Kidney epithelial cell (primary cell): ENCODE measurements at regions not wholly inside any gene's neighbourhood (a gene's known extent, or its start where the extent isn't known, plus 50 kb on each side); places are given as distances from the start of the nearest gene placed in this dataset.
A peak's percentile ranks its signal among the peaks of the same experiment; 100 is the strongest.

ENCODE experiments used
- DNase-seq: peaks from one replicate; pipeline ENCODE4 v3.0.0-alpha.2; 2010; ENCODE audit warnings: low read depth
- H3K27me3 ChIP-seq: 2 replicates; pipeline ENCODE4 v1.6.0; 2011; ENCODE audit warnings: low read length; ENCODE audit not compliant: control insufficient read depth, insufficient read depth
- H3K36me3 ChIP-seq: 2 replicates; pipeline ENCODE4 v1.5.1; 2011; ENCODE audit warnings: low read length; ENCODE audit not compliant: control insufficient read depth, insufficient read depth
- H3K4me3 ChIP-seq: 2 replicates; pipeline ENCODE4 v1.5.1; 2011; ENCODE audit warnings: low read depth, mild to moderate bottlenecking, control low read depth, low read length
- CTCF ChIP-seq: IDR thresholded peaks from 2 replicates; pipeline ENCODE4 v1.5.1; 2011; ENCODE audit warnings: mild to moderate bottlenecking, moderate library complexity, low read length, control low read depth, inconsistent platforms; ENCODE audit not compliant: insufficient read depth, poor library complexity, severe bottlenecking

GRCh38 chr13:50309882-50310594, 294.8 kb downstream of the KCNRG start:
- TF ChIP-seq CTCF: no peak
- no peaks in the 10 kb centered on the region for H3K36me3 ChIP-seq
- H3K4me3 ChIP-seq: no peak overlapping the region
- H3K27me3 ChIP-seq: no peaks in the 10 kb centered on the region
- DNase-seq: no peak

DNA sequence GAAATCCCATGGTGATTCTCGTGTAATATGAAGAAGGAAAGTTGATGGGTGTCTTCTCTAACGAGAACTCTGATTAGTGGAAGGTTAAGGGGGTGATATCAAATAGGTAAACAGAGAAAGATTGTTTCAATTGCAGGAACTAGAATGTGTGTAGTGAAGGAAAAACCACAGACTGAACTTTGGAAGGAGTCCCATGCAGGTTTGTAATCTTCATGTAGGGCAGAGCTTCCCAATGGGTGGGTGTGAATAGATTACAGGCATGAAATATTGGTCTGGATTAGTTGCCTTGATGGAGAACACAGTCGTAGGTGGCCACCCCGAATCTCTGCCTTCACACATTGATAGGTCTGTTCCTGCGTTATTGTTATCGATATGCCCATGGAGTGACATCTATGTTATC, 295.5 kb downstream of the KCNRG start:
- Histone ChIP-seq H3K27me3 (no peaks in the 10 kb centered on the region), H3K4me3 (no peak overlapping the region), H3K36me3 (no peaks in the 10 kb centered on the region)
- no peak for DNase-seq
- no peak for TF ChIP-seq CTCF

- no peak for DNase-seq
- Histone ChIP-seq H3K4me3 (no peak overlapping the region), H3K27me3 (no peaks in the 10 kb centered on the region), H3K36me3 (no peaks in the 10 kb centered on the region)
- no peak for TF ChIP-seq CTCF
Observed at GRCh38 chr13:50318887-50319286, 303.6 kb downstream of the KCNRG start.

- H3K27me3 ChIP-seq: no peaks in the 10 kb centered on the region
- no peak for TF ChIP-seq CTCF
- no peak overlapping the region for H3K4me3 ChIP-seq
- H3K36me3 ChIP-seq: no peaks in the 10 kb centered on the region
- no peak for DNase-seq
Observed at GRCh38 chr13:50319635-50320255, 304.5 kb downstream of the KCNRG start.

GRCh38 chr13:50320271-50320862, 305.1 kb downstream of the KCNRG start:
- DNase-seq: peak; percentile 47
- H3K36me3 ChIP-seq: no peaks in the 10 kb centered on the region
- TF ChIP-seq CTCF: no peak
- no peak overlapping the region for H3K4me3 ChIP-seq
- H3K27me3 ChIP-seq: no peaks in the 10 kb centered on the region
